ENCODE measurements at regions not wholly inside any gene's neighbourhood (a gene's known extent, or its start where the extent isn't known, plus 50 kb on each side); places are given as distances from the start of the nearest gene placed in this dataset.

DNA sequence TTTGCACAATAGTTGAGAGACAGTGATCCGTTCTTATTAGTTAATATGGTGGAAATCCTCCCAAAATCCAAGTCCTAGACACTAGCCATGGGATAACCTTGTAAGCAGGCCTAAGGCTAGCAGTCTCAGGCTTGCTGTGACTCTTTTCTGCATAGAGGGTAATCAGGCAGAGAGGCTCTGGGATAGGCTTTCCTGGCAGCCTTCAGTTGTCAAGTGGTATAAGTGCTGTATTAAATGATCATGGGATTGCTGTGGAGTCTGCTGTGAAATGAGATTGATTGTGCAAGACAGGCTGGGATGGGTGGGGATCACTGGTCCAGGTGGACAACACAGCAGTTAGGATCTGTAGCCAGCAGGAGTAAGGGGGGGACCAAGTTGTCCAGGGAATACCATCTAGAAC is 416.4 kb downstream of the TLE4 start:
- no peaks in the 10 kb centered on the region for H3K79me2 ChIP-seq (ENCODE audit: insufficient read depth, low read length)
- TF ChIP-seq, protein P1, sequence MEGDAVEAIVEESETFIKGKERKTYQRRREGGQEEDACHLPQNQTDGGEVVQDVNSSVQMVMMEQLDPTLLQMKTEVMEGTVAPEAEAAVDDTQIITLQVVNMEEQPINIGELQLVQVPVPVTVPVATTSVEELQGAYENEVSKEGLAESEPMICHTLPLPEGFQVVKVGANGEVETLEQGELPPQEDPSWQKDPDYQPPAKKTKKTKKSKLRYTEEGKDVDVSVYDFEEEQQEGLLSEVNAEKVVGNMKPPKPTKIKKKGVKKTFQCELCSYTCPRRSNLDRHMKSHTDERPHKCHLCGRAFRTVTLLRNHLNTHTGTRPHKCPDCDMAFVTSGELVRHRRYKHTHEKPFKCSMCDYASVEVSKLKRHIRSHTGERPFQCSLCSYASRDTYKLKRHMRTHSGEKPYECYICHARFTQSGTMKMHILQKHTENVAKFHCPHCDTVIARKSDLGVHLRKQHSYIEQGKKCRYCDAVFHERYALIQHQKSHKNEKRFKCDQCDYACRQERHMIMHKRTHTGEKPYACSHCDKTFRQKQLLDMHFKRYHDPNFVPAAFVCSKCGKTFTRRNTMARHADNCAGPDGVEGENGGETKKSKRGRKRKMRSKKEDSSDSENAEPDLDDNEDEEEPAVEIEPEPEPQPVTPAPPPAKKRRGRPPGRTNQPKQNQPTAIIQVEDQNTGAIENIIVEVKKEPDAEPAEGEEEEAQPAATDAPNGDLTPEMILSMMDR (conservative IDR thresholded peaks at IDR 0.05; ENCODE audit: low read length), result no peak
- no peak for TF ChIP-seq EZH2phosphoT487 (IDR thresholded peaks at IDR 0.05; ENCODE audit: borderline replicate concordance)
- H3K9me2 ChIP-seq (replicated peaks; ENCODE audit: low read depth, low read length), result no peaks in the 10 kb centered on the region
- no peak overlapping the region for H2AFZ ChIP-seq (ENCODE audit: low read length)
- no peaks in the 10 kb centered on the region for H3F3A ChIP-seq (ENCODE audit: low read depth)
- no peak overlapping the region for H3K4me2 ChIP-seq (ENCODE audit: low read depth, low read length, poor library complexity, severe bottlenecking)
- H4K20me1 ChIP-seq (ENCODE audit: insufficient read depth, low read length, poor library complexity, severe bottlenecking), result no peaks in the 10 kb centered on the region
- H3K9ac ChIP-seq (ENCODE audit: low read depth, low read length, poor library complexity, severe bottlenecking), result no peak overlapping the region
- H3K27me3 ChIP-seq (ENCODE audit: insufficient read depth, low read length, poor library complexity, severe bottlenecking), result no peaks in the 10 kb centered on the region
- no peak overlapping the region for H3K4me3 ChIP-seq (ENCODE audit: low read length, poor library complexity, severe bottlenecking)
- H3K4me1 ChIP-seq (ENCODE audit: insufficient read depth, low read length, poor library complexity, severe bottlenecking), result peaks cover 14% of the 10 kb centered on the region
- H3K9me3 ChIP-seq (ENCODE audit: insufficient read depth, low read depth, low read length), result no peaks in the 10 kb centered on the region
- no peaks in the 10 kb centered on the region for H3K36me3 ChIP-seq (ENCODE audit: insufficient read depth, low read length)

DNA sequence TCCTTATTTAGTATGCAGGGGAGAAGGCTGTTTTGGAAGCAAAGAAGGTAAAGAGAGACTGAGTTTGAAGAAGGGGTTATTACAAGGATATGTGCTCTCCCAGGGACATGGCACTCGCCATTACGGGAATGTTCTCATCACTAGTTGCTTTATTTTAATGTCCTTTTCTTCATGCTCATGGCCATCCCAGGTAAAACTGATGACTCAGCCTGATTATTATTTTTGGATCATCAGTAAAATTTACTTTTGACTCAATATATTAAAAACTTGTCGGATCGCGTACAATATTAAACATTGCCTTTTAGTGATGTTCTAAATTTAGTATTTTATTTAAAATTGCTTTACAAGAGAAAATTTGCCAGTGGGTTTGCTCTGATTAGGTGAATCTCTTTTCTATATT is 414.7 kb downstream of the TLE4 start:
- no peak for TF ChIP-seq EZH2phosphoT487 (IDR thresholded peaks at IDR 0.05; ENCODE audit: borderline replicate concordance)
- TF ChIP-seq, protein P1 (conservative IDR thresholded peaks at IDR 0.05; ENCODE audit: low read length), result no peak
- 0 out of 2 replicates have a peak, but pooled peaks cover 3% of the 10 kb centered on the region for H3K9me3 ChIP-seq (ENCODE audit: insufficient read depth, low read depth, low read length)
- no peaks in the 10 kb centered on the region for H3K9me2 ChIP-seq (replicated peaks; ENCODE audit: low read depth, low read length)
- H3K4me2 ChIP-seq (ENCODE audit: low read depth, low read length, poor library complexity, severe bottlenecking), result no peak overlapping the region
- H3K4me1 ChIP-seq (ENCODE audit: insufficient read depth, low read length, poor library complexity, severe bottlenecking), result peaks cover 14% of the 10 kb centered on the region
- no peaks in the 10 kb centered on the region for H3K27me3 ChIP-seq (ENCODE audit: insufficient read depth, low read length, poor library complexity, severe bottlenecking)
- no peak overlapping the region for H3K9ac ChIP-seq (ENCODE audit: low read depth, low read length, poor library complexity, severe bottlenecking)
- H3K79me2 ChIP-seq (ENCODE audit: insufficient read depth, low read length), result no peaks in the 10 kb centered on the region
- H3K4me3 ChIP-seq (ENCODE audit: low read length, poor library complexity, severe bottlenecking), result no peak overlapping the region
- H3K36me3 ChIP-seq (ENCODE audit: insufficient read depth, low read length), result no peaks in the 10 kb centered on the region
- H3F3A ChIP-seq (ENCODE audit: low read depth), result no peaks in the 10 kb centered on the region
- no peaks in the 10 kb centered on the region for H4K20me1 ChIP-seq (ENCODE audit: insufficient read depth, low read length, poor library complexity, severe bottlenecking)
- H2AFZ ChIP-seq (ENCODE audit: low read length), result no peak overlapping the region

DNA sequence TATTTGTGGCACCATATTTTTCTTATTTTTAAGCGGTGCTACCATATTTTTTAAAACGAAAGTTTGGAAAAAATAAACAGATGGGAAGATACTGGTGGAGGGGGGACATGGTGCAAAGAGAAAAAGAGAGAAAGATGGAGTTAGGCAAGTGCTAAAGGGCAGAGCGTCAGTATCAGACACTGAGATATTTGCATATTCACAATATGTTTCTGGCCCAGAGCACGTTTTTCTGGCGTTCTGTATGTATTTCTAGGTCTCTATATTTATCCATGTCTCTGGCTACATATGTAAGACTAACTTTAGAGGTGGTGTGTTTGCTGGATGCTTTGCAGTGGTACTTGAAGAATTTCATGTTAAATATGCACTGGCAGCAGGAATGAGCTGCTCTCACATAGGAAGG is 414.0 kb downstream of the TLE4 start:
- Histone ChIP-seq H3K4me3 (ENCODE audit: low read length, poor library complexity, severe bottlenecking) (no peak overlapping the region), H3K9me2 (replicated peaks; ENCODE audit: low read depth, low read length) (no peaks in the 10 kb centered on the region), H3K4me1 (ENCODE audit: insufficient read depth, low read length, poor library complexity, severe bottlenecking) (peaks cover 14% of the 10 kb centered on the region), H3K9me3 (ENCODE audit: insufficient read depth, low read depth, low read length) (0 out of 2 replicates have a peak, but pooled peaks cover 3% of the 10 kb centered on the region), H3F3A (ENCODE audit: low read depth) (no peaks in the 10 kb centered on the region), H4K20me1 (ENCODE audit: insufficient read depth, low read length, poor library complexity, severe bottlenecking) (no peaks in the 10 kb centered on the region), H3K36me3 (ENCODE audit: insufficient read depth, low read length) (no peaks in the 10 kb centered on the region), H2AFZ (ENCODE audit: low read length) (no peak overlapping the region), H3K4me2 (ENCODE audit: low read depth, low read length, poor library complexity, severe bottlenecking) (no peak overlapping the region), H3K27me3 (ENCODE audit: insufficient read depth, low read length, poor library complexity, severe bottlenecking) (no peaks in the 10 kb centered on the region), H3K79me2 (ENCODE audit: insufficient read depth, low read length) (no peaks in the 10 kb centered on the region), H3K9ac (ENCODE audit: low read depth, low read length, poor library complexity, severe bottlenecking) (no peak overlapping the region)
- TF ChIP-seq, protein P1 (conservative IDR thresholded peaks at IDR 0.05; ENCODE audit: low read length), result no peak
- TF ChIP-seq EZH2phosphoT487 (IDR thresholded peaks at IDR 0.05; ENCODE audit: borderline replicate concordance), result no peak

All from Loucy (cell line).